ENCODE measurements at regions not wholly inside any gene's neighbourhood (a gene's known extent, or its start where the extent isn't known, plus 50 kb on each side); places are given as distances from the start of the nearest gene placed in this dataset.

DNA sequence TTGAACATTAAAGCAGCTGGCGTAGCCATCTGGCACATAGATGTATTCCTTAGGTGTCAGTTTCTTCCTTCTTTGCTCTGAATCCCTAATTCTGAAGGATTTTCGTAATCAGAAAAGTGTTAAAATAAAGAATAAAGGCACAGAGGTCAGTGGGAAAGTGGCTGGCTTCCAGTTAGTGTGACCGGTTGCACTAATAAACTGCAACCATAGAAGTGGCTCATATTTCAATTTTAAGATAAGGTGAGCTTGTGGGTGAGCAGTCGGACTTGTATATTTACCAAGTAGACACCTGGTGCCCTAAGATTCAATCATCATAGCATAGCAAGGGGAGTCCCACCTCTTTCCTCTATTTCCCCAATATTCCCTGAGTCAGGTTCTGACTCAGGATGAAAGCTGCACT lies 459.6 kb downstream of the ACTL7B start:
- ATAC-seq, result no peak
- POLR2A ChIA-PET, result no interaction called here
- intact Hi-C loops (cut with micrococcal nuclease), result no loop called here

More for the DNA sequence above, 459.6 kb downstream of the ACTL7B start:
- H3K4me1 ChIP-seq (ENCODE audit: control insufficient read depth in 1 of 2, insufficient read depth in 2 of 2, low read length in 2 of 2), result no peaks in the 10 kb centered on the region
- H3K9me2 ChIP-seq (ENCODE audit: insufficient read depth), result no peaks in the 10 kb centered on the region
- H3K9me3 ChIP-seq (ENCODE audit: control insufficient read depth in 1 of 2, insufficient read depth in 1 of 2, low read depth in 1 of 2, low read length in 2 of 2), result peaks cover 0 to 4% of the 10 kb centered on the region in 2 experiments; a peak in 1 of 4 replicates
- DNase-seq (ENCODE audit: low read depth, low spot score), result no peak
- TF ChIP-seq, protein P1, sequence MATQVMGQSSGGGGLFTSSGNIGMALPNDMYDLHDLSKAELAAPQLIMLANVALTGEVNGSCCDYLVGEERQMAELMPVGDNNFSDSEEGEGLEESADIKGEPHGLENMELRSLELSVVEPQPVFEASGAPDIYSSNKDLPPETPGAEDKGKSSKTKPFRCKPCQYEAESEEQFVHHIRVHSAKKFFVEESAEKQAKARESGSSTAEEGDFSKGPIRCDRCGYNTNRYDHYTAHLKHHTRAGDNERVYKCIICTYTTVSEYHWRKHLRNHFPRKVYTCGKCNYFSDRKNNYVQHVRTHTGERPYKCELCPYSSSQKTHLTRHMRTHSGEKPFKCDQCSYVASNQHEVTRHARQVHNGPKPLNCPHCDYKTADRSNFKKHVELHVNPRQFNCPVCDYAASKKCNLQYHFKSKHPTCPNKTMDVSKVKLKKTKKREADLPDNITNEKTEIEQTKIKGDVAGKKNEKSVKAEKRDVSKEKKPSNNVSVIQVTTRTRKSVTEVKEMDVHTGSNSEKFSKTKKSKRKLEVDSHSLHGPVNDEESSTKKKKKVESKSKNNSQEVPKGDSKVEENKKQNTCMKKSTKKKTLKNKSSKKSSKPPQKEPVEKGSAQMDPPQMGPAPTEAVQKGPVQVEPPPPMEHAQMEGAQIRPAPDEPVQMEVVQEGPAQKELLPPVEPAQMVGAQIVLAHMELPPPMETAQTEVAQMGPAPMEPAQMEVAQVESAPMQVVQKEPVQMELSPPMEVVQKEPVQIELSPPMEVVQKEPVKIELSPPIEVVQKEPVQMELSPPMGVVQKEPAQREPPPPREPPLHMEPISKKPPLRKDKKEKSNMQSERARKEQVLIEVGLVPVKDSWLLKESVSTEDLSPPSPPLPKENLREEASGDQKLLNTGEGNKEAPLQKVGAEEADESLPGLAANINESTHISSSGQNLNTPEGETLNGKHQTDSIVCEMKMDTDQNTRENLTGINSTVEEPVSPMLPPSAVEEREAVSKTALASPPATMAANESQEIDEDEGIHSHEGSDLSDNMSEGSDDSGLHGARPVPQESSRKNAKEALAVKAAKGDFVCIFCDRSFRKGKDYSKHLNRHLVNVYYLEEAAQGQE (IDR thresholded peaks at IDR 0.05; ENCODE audit: low read depth), result no peak
- no peak for TF ChIP-seq EZH2 (IDR thresholded peaks at IDR 0.05)
- no peak for TF ChIP-seq EZH2phosphoT487 (IDR thresholded peaks at IDR 0.05; ENCODE audit: borderline replicate concordance)
- TF ChIP-seq CEBPB (IDR thresholded peaks at IDR 0.05; ENCODE audit: low read depth), result no peak
- TF ChIP-seq TCF7L2 (IDR thresholded peaks at IDR 0.05; ENCODE audit: borderline replicate concordance, extremely low read depth, insufficient read depth, insufficient read length), result no peak
- TF ChIP-seq ZNF274 (IDR thresholded peaks at IDR 0.05; ENCODE audit: low read depth, low read length), result no peak
- TF ChIP-seq SIN3A (IDR thresholded peaks at IDR 0.05; ENCODE audit: low read depth), result no peak
- no peak for TF ChIP-seq ZFX (IDR thresholded peaks at IDR 0.05)
- TF ChIP-seq, protein P2, sequence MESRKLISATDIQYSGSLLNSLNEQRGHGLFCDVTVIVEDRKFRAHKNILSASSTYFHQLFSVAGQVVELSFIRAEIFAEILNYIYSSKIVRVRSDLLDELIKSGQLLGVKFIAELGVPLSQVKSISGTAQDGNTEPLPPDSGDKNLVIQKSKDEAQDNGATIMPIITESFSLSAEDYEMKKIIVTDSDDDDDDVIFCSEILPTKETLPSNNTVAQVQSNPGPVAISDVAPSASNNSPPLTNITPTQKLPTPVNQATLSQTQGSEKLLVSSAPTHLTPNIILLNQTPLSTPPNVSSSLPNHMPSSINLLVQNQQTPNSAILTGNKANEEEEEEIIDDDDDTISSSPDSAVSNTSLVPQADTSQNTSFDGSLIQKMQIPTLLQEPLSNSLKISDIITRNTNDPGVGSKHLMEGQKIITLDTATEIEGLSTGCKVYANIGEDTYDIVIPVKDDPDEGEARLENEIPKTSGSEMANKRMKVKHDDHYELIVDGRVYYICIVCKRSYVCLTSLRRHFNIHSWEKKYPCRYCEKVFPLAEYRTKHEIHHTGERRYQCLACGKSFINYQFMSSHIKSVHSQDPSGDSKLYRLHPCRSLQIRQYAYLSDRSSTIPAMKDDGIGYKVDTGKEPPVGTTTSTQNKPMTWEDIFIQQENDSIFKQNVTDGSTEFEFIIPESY (IDR thresholded peaks at IDR 0.05; ENCODE audit: extremely low read depth, insufficient replicate concordance, low read length), result no peak
- TF ChIP-seq YY1 (IDR thresholded peaks at IDR 0.05; ENCODE audit: extremely low read depth, insufficient replicate concordance, low read depth, low read length), result no peak
- TF ChIP-seq, protein P3, sequence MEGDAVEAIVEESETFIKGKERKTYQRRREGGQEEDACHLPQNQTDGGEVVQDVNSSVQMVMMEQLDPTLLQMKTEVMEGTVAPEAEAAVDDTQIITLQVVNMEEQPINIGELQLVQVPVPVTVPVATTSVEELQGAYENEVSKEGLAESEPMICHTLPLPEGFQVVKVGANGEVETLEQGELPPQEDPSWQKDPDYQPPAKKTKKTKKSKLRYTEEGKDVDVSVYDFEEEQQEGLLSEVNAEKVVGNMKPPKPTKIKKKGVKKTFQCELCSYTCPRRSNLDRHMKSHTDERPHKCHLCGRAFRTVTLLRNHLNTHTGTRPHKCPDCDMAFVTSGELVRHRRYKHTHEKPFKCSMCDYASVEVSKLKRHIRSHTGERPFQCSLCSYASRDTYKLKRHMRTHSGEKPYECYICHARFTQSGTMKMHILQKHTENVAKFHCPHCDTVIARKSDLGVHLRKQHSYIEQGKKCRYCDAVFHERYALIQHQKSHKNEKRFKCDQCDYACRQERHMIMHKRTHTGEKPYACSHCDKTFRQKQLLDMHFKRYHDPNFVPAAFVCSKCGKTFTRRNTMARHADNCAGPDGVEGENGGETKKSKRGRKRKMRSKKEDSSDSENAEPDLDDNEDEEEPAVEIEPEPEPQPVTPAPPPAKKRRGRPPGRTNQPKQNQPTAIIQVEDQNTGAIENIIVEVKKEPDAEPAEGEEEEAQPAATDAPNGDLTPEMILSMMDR (IDR thresholded peaks at IDR 0.05 in 2 of 3, conservative IDR thresholded peaks at IDR 0.05 in 1 of 3; ENCODE audit: borderline replicate concordance in 1 of 3, insufficient read depth in 1 of 3, low read depth in 2 of 3, low read length in 2 of 3), result no peak
- TF ChIP-seq POLR2AphosphoS5 (IDR thresholded peaks at IDR 0.05; ENCODE audit: low read depth, low read length), result no peak
- TF ChIP-seq ELF1 (IDR thresholded peaks at IDR 0.05; ENCODE audit: borderline replicate concordance, low read depth), result no peak
- no peak overlapping the region for H3K27ac ChIP-seq (ENCODE audit: low read depth, low read length)
- no peak overlapping the region for H3K4me2 ChIP-seq (ENCODE audit: low read length)
- no peaks in the 10 kb centered on the region for H3K36me3 ChIP-seq (ENCODE audit: control insufficient read depth in 1 of 2, insufficient read depth in 2 of 2, low read length in 2 of 2)
- no peak overlapping the region for H3K9ac ChIP-seq (ENCODE audit: low read length)
- H2AFZ ChIP-seq (ENCODE audit: low read depth, low read length, poor library complexity, severe bottlenecking), result no peak overlapping the region
- no TSS peak for BruUV-seq (replicated peaks)
- CTCF ChIA-PET, result no interaction called here
- no peak overlapping the region for H3K4me3 ChIP-seq (replicated peaks in 1 of 2; ENCODE audit: low read depth in 1 of 2, low read length in 2 of 2)
- RAD21 ChIA-PET (ENCODE audit: low non-redundant PET in 1 of 2, low total read pairs in 2 of 2, uncharacterized antibody in 2 of 2, unreplicated experiment in 2 of 2), result no interaction called here
- H3K27me3 ChIP-seq (ENCODE audit: insufficient read depth, low read length), result no peaks in the 10 kb centered on the region
- no peaks in the 10 kb centered on the region for H3K79me2 ChIP-seq (ENCODE audit: insufficient read depth, low read length)
- H4K20me1 ChIP-seq (ENCODE audit: insufficient read depth), result no peaks in the 10 kb centered on the region

Measured in HCT116 (cell line).